Large intestine (tissue), 3 donors: ENCODE measurements at regions not wholly inside any gene's neighbourhood (a gene's known extent, or its start where the extent isn't known, plus 50 kb on each side); places are given as distances from the start of the nearest gene placed in this dataset.
"Not testable (repeated sequence)": the region's sequence is repeated elsewhere in the genome, so short reads cannot be mapped to it uniquely, and the experiment has no call there.

Source experiments
- DNase-seq, 2 donors: peaks; one replicate each; pipeline versions ENCODE4 v3.0.0 to v3.0.0-alpha.2; 2013
- H3K27ac ChIP-seq: one replicate; pipeline ENCODE4 v1.5.1; 2013; ENCODE audit warnings: low read length
- H3K27me3 ChIP-seq: 2 replicates; pipeline ENCODE4 v1.6.1; 2013; ENCODE audit warnings: low read length; ENCODE audit not compliant: control insufficient read depth, insufficient read depth
- H3K36me3 ChIP-seq: 2 replicates; pipeline ENCODE4 v1.6.1; 2013; ENCODE audit warnings: low read length; ENCODE audit not compliant: control insufficient read depth, insufficient read depth
- H3K4me1 ChIP-seq: one replicate; pipeline ENCODE4 v1.6.1; 2013; ENCODE audit warnings: low read length; ENCODE audit not compliant: control insufficient read depth, insufficient read depth
- H3K4me3 ChIP-seq: one replicate; pipeline ENCODE4 v1.5.1; 2013; ENCODE audit warnings: low read length
- H3K9me3 ChIP-seq: one replicate; pipeline ENCODE4 v1.6.1; 2013; ENCODE audit warnings: mild to moderate bottlenecking, low read depth, low read length, moderate library complexity; ENCODE audit not compliant: control insufficient read depth
- WGBS: methylation state at CpG from one replicate; pipeline ENCODE4 v1.1.5; 2013; ENCODE audit warnings: low lambda C conversion rate; ENCODE audit not compliant: insufficient coverage; 5-methylcytosine and 5-hydroxymethylcytosine counted together

- Histone ChIP-seq H3K4me1 (peaks cover 9% of the 10 kb centered on the region), H3K27me3 (no peaks in the 10 kb centered on the region), H3K36me3 (no peaks in the 10 kb centered on the region), H3K4me3 (no peak overlapping the region), H3K9me3 (no peaks in the 10 kb centered on the region), H3K27ac (no peak overlapping the region)
- WGBS: no CpG with 5 or more reads among the region's 7 CpGs
- no peak for DNase-seq
Observed at GRCh38 chr3:5053021-5053831, 68.9 kb upstream of the ARL8B start.

GRCh38 chr3:5054098-5054497 is 68.0 kb upstream of the ARL8B start:
- Histone ChIP-seq H3K9me3 (no peaks in the 10 kb centered on the region), H3K36me3 (no peaks in the 10 kb centered on the region), H3K27ac (no peak overlapping the region), H3K4me1 (peaks cover 12% of the 10 kb centered on the region), H3K4me3 (no peak overlapping the region), H3K27me3 (no peaks in the 10 kb centered on the region)
- no peak for DNase-seq
- no CpG with 5 or more reads among the region's 4 CpGs for WGBS

GRCh38 chr3:5054579-5054978 is 67.5 kb upstream of the ARL8B start:
- peaks cover 12% of the 10 kb centered on the region for H3K4me1 ChIP-seq
- WGBS: no CpG with 5 or more reads among the region's 6 CpGs
- peak in 1 of 2 donors; percentile 29 for DNase-seq
- not testable (repeated sequence) for H3K36me3 ChIP-seq, H3K4me3 ChIP-seq, H3K27me3 ChIP-seq, H3K9me3 ChIP-seq, H3K27ac ChIP-seq

- Histone ChIP-seq H3K27ac (peak overlapping the region; percentile 66), H3K27me3 (no peaks in the 10 kb centered on the region), H3K4me1 (peaks cover 12% of the 10 kb centered on the region), H3K9me3 (no peaks in the 10 kb centered on the region), H3K4me3 (no peak overlapping the region), H3K36me3 (no peaks in the 10 kb centered on the region)
- WGBS: 86% methylated on average over 1 of the region's 6 CpGs
- DNase-seq: peak; percentile 55 to 82
Observed at GRCh38 chr3:5055357-5056110, 66.6 kb upstream of the ARL8B start.

- Histone ChIP-seq H3K27me3 (no peaks in the 10 kb centered on the region), H3K4me3 (no peak overlapping the region), H3K9me3 (no peaks in the 10 kb centered on the region), H3K4me1 (peaks cover 12% of the 10 kb centered on the region), H3K27ac (peak overlapping the region; percentile 66), H3K36me3 (no peaks in the 10 kb centered on the region)
- no CpG with 5 or more reads among the region's 3 CpGs for WGBS
- DNase-seq: no peak
Observed at GRCh38 chr3:5056111-5056391, 66.0 kb upstream of the ARL8B start.

- H3K27ac ChIP-seq: no peak overlapping the region
- no peaks in the 10 kb centered on the region for H3K9me3 ChIP-seq
- DNase-seq: no peak
- H3K4me3 ChIP-seq: no peak overlapping the region
- H3K27me3 ChIP-seq: no peaks in the 10 kb centered on the region
- WGBS: 100% methylated on average over 3 of the region's 6 CpGs
- peaks cover 12% of the 10 kb centered on the region for H3K4me1 ChIP-seq
- H3K36me3 ChIP-seq: no peaks in the 10 kb centered on the region
Observed at GRCh38 chr3:5057272-5057671, 64.8 kb upstream of the ARL8B start.

- peak overlapping the region; percentile 27 for H3K27ac ChIP-seq
Observed at GRCh38 chr3:5057857-5058324, 64.2 kb upstream of the ARL8B start.

GRCh38 chr3:5058471-5058951 is 63.6 kb upstream of the ARL8B start:
- H3K27me3 ChIP-seq: no peaks in the 10 kb centered on the region
- peaks cover 12% of the 10 kb centered on the region for H3K4me1 ChIP-seq
- no peaks in the 10 kb centered on the region for H3K36me3 ChIP-seq
- no peak overlapping the region for H3K4me3 ChIP-seq
- no peaks in the 10 kb centered on the region for H3K9me3 ChIP-seq
- H3K27ac ChIP-seq: peak overlapping the region; percentile 27
- peak in 1 of 2 donors; percentile 67 for DNase-seq

More at GRCh38 chr3:5057857-5058324, 64.2 kb upstream of the ARL8B start:
- H3K4me1 ChIP-seq: peaks cover 12% of the 10 kb centered on the region
- H3K36me3 ChIP-seq: no peaks in the 10 kb centered on the region
- no peaks in the 10 kb centered on the region for H3K9me3 ChIP-seq
- DNase-seq: peak; percentile 70 to 81
- no peak overlapping the region for H3K4me3 ChIP-seq
- H3K27me3 ChIP-seq: no peaks in the 10 kb centered on the region
- WGBS: no CpG with 5 or more reads among the region's 7 CpGs

GRCh38 chr3:5059782-5060181 is 62.3 kb upstream of the ARL8B start:
- Histone ChIP-seq H3K27me3 (no peaks in the 10 kb centered on the region), H3K4me1 (peaks cover 12% of the 10 kb centered on the region), H3K36me3 (no peaks in the 10 kb centered on the region), H3K4me3 (no peak overlapping the region), H3K9me3 (no peaks in the 10 kb centered on the region), H3K27ac (no peak overlapping the region)
- WGBS: 58% methylated on average over 3 of the region's 7 CpGs
- peak in 1 of 2 donors; percentile 49 for DNase-seq

GRCh38 chr3:5061218-5061569 is 60.9 kb upstream of the ARL8B start:
- H3K9me3 ChIP-seq: no peaks in the 10 kb centered on the region
- H3K27ac ChIP-seq: no peak overlapping the region
- H3K27me3 ChIP-seq: no peaks in the 10 kb centered on the region
- H3K4me1 ChIP-seq: peaks cover 6% of the 10 kb centered on the region
- WGBS: no CpG with 5 or more reads among the region's 3 CpGs
- DNase-seq: no peak
- H3K4me3 ChIP-seq: no peak overlapping the region
- H3K36me3 ChIP-seq: no peaks in the 10 kb centered on the region
